Natural killer cell (primary cell): ENCODE measurements at regions not wholly inside any gene's neighbourhood (a gene's known extent, or its start where the extent isn't known, plus 50 kb on each side); places are given as distances from the start of the nearest gene placed in this dataset.
A peak's percentile ranks its signal among the peaks of the same experiment; 100 is the strongest.

Experiments
- ATAC-seq, 3 donors: fragments of 150-1000 bp in 2 of 3; fragments of 200-7000 bp in 1 of 3; cut with Tn5 transposase; 1 replicate in 1 of 3; 2 replicates in 2 of 3; pipeline ENCODE4 v1.10.0; 2021; ENCODE audit warnings: mild to moderate bottlenecking in 2 of 3, moderate library complexity in 2 of 3
- DNase-seq, 2 donors: peaks; one replicate each; pipeline versions ENCODE4 v3.0.0 to v3.0.0-alpha.2; 2013 to 2021; ENCODE audit warnings: mixed read lengths in 1 of 2
- H3K27ac ChIP-seq: one replicate; pipeline ENCODE4 v1.5.1; 2013; ENCODE audit warnings: mild to moderate bottlenecking, low read length
- H3K27me3 ChIP-seq: one replicate; pipeline ENCODE4 v1.6.1; 2013; ENCODE audit warnings: low read length; ENCODE audit not compliant: control insufficient read depth, insufficient read depth
- H3K36me3 ChIP-seq: one replicate; pipeline ENCODE4 v1.6.1; 2013; ENCODE audit warnings: low read length; ENCODE audit not compliant: control insufficient read depth, insufficient read depth
- H3K4me1 ChIP-seq: one replicate; pipeline ENCODE4 v1.6.1; 2013; ENCODE audit warnings: low read length; ENCODE audit not compliant: control insufficient read depth, insufficient read depth
- H3K4me3 ChIP-seq: one replicate; pipeline ENCODE4 v1.5.1; 2013; ENCODE audit warnings: low read length
- H3K9me3 ChIP-seq: one replicate; pipeline ENCODE4 v1.6.1; 2013; ENCODE audit warnings: low read length; ENCODE audit not compliant: control insufficient read depth, insufficient read depth
- H3K27ac Mint-ChIP-seq, 2 donors: one replicate each; pipeline ENCODE4 v1.8.0; 2022; ENCODE audit warnings: mild to moderate bottlenecking in 2 of 2, mixed read lengths in 2 of 2, moderate library complexity in 1 of 2
- H3K27me3 Mint-ChIP-seq, 2 donors: one replicate each; pipeline ENCODE4 v1.8.0; 2022; ENCODE audit warnings: low read depth in 2 of 2, mixed read lengths in 2 of 2
- H3K36me3 Mint-ChIP-seq: one replicate; pipeline ENCODE4 v1.8.0; 2022; ENCODE audit warnings: mixed read lengths
- H3K4me1 Mint-ChIP-seq, 2 donors: one replicate each; pipeline ENCODE4 v1.8.0; 2022; ENCODE audit warnings: mixed read lengths in 2 of 2
- H3K4me3 Mint-ChIP-seq: one replicate; pipeline ENCODE4 v1.8.0; 2022; ENCODE audit warnings: mild to moderate bottlenecking, moderate library complexity, mixed read lengths
- H3K9me3 Mint-ChIP-seq, 2 donors: one replicate each; pipeline ENCODE4 v1.8.0; 2022; ENCODE audit warnings: mixed read lengths in 2 of 2
- WGBS: methylation state at CpG from one replicate; pipeline ENCODE4 v1.1.7; 2013; ENCODE audit warnings: missing lambda C conversion rate; ENCODE audit not compliant: insufficient coverage; 5-methylcytosine and 5-hydroxymethylcytosine counted together
- intact Hi-C: fragments of 100-400 bp; cut with micrococcal nuclease; formaldehyde crosslinking; loops from one replicate; pipeline ENCODE4 v1.14.2; 2022
- TF ChIP-seq, protein P1 (sequence below): fragments of 200-600 bp; IDR thresholded peaks from one replicate; pipeline ENCODE4 v1.8.0; 2022; ENCODE audit warnings: antibody characterized with exemption

DNA sequence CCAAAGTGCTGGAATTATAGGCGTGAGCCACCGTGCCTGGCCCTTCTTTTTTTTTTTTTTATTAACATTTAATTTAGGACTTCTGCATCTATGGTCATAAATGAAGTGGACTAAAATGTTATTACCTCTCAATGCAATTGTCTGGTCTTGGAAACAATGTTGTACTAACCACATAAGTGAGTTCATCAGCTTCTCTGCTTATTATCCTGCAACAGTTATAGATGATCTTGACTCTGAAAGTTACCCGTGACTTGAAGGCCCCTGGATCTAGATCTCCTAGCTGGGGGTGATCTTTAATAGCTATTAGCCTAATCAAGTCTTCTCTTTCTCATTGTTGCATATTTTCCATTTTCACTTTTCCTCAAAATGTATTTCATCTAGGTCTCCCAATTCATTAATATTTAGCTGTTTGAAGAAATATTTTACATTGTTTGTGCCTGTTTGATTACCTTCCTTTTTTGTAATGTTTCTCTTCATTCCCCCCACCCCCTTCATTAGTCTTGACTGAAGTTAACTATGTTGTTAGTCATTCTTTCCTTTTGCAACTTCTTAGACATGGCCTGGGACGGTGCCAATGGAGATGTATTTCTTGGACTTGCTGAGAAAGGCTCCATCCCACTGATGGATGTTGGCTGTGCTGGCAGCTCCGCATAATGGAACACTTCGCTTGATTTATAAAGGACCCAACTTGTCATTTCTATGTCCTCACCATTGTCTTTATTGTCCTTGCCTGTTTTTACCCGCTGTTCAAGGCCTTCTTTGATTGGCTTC lies 141.6 kb upstream of the RIOK3 start:
- Histone ChIP-seq H3K4me1 (peaks cover 48% of the 10 kb centered on the region), H3K4me3 (no peak overlapping the region), H3K9me3 (no peaks in the 10 kb centered on the region), H3K27me3 (no peaks in the 10 kb centered on the region), H3K27ac (no peak overlapping the region), H3K36me3 (no peaks in the 10 kb centered on the region)
- Mint-ChIP-seq H3K27me3 (peaks cover 0 to 10% of the 10 kb centered on the region in 2 donors), H3K4me3 (no peak overlapping the region), H3K9me3 (no peaks in the 10 kb centered on the region), H3K27ac (no peak overlapping the region), H3K4me1 (peaks cover 64 to 72% of the 10 kb centered on the region in 2 donors), H3K36me3 (no peaks in the 10 kb centered on the region)
- TF ChIP-seq, protein P1, sequence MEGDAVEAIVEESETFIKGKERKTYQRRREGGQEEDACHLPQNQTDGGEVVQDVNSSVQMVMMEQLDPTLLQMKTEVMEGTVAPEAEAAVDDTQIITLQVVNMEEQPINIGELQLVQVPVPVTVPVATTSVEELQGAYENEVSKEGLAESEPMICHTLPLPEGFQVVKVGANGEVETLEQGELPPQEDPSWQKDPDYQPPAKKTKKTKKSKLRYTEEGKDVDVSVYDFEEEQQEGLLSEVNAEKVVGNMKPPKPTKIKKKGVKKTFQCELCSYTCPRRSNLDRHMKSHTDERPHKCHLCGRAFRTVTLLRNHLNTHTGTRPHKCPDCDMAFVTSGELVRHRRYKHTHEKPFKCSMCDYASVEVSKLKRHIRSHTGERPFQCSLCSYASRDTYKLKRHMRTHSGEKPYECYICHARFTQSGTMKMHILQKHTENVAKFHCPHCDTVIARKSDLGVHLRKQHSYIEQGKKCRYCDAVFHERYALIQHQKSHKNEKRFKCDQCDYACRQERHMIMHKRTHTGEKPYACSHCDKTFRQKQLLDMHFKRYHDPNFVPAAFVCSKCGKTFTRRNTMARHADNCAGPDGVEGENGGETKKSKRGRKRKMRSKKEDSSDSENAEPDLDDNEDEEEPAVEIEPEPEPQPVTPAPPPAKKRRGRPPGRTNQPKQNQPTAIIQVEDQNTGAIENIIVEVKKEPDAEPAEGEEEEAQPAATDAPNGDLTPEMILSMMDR = no peak
- DNase-seq (no peak), ATAC-seq (no peak)
- intact Hi-C loops = no loop called here
- WGBS = 97% methylated on average over 6 of the region's 7 CpGs

DNA sequence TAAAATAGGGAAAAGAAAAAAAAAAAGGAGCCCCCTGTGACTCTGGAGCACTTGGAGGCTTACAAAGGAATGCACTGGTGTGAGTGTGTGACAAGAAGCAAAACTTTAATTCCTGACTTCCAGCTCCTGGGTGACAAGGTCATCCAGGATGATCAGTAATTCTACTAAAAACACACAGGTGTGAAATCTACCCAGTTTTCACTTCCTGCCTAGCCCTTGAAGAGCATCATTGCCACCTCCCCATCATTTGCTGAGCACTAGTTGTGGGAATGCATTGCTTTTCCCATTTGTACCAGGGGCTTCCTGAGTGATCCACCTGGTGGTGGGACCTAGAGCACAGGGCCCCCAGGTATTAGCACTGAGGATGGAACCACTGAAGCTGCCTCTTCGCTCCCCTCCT lies 139.7 kb upstream of the RIOK3 start:
- Histone ChIP-seq H3K27me3 (no peaks in the 10 kb centered on the region), H3K4me3 (no peak overlapping the region), H3K36me3 (no peaks in the 10 kb centered on the region), H3K27ac (no peak overlapping the region), H3K9me3 (no peaks in the 10 kb centered on the region), H3K4me1 (peaks cover 43% of the 10 kb centered on the region)
- Mint-ChIP-seq H3K4me1 (peaks cover 64 to 72% of the 10 kb centered on the region in 2 donors), H3K9me3 (no peaks in the 10 kb centered on the region), H3K36me3 (no peaks in the 10 kb centered on the region), H3K4me3 (peak overlapping the region; percentile 7), H3K27me3 (peaks cover 0 to 10% of the 10 kb centered on the region in 2 donors), H3K27ac (no peak overlapping the region)
- no peak for ATAC-seq
- TF ChIP-seq, protein P1 = no peak
- no peak for DNase-seq
- 100% methylated on average over 1 of the region's 1 CpG for WGBS
- intact Hi-C loops = no loop called here

GRCh38 chr18:23314672-23315071 lies 138.4 kb upstream of the RIOK3 start:
- WGBS = 66% methylated on average over 4 of the region's 4 CpGs
- Histone ChIP-seq H3K27ac (no peak overlapping the region), H3K36me3 (no peaks in the 10 kb centered on the region), H3K9me3 (no peaks in the 10 kb centered on the region), H3K4me1 (peaks cover 39% of the 10 kb centered on the region), H3K4me3 (no peak overlapping the region), H3K27me3 (no peaks in the 10 kb centered on the region)
- Mint-ChIP-seq H3K4me1 (peaks cover 59 to 67% of the 10 kb centered on the region in 2 donors), H3K9me3 (no peaks in the 10 kb centered on the region), H3K4me3 (peak overlapping the region; percentile 18), H3K27ac (no peak overlapping the region), H3K27me3 (peaks cover 0 to 10% of the 10 kb centered on the region in 2 donors), H3K36me3 (no peaks in the 10 kb centered on the region)
- intact Hi-C loops = no loop called here
- TF ChIP-seq, protein P1 = no peak
- ATAC-seq = peak in 2 of 3 donors; percentile 58 to 77
- DNase-seq = no peak

DNA sequence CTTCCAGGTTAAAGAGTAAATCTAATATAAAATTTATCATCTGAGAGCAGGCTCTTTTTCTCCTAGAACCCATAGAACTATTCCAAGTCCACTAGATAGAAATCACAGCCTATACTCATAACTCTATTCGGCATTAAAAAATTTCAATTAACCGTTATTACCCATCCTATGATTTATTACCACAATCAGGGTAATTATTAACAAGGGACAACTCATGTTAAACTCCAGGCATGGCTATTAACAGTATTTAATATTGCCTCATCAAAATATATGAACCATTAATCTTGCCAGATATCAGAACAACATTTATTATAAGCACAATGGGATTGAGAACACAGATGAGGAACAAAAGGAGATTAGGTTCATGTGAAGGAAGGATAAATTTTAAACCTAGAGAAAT lies 136.8 kb upstream of the RIOK3 start:
- Mint-ChIP-seq H3K36me3 (no peaks in the 10 kb centered on the region), H3K9me3 (no peaks in the 10 kb centered on the region), H3K27ac (no peak overlapping the region), H3K4me3 (no peak overlapping the region), H3K4me1 (peaks cover 69 to 77% of the 10 kb centered on the region in 2 donors), H3K27me3 (peaks cover 0 to 10% of the 10 kb centered on the region in 2 donors)
- Histone ChIP-seq H3K27ac (no peak overlapping the region), H3K27me3 (no peaks in the 10 kb centered on the region), H3K4me1 (peaks cover 43% of the 10 kb centered on the region), H3K36me3 (no peaks in the 10 kb centered on the region), H3K9me3 (no peaks in the 10 kb centered on the region), H3K4me3 (no peak overlapping the region)
- 100% methylated on average over 2 of the region's 2 CpGs for WGBS
- intact Hi-C loops = no loop called here
- DNase-seq (no peak), ATAC-seq (no peak)
- TF ChIP-seq, protein P1 = no peak
